Breast epithelium (tissue), 3 donors: ENCODE measurements at regions not wholly inside any gene's neighbourhood (a gene's known extent, or its start where the extent isn't known, plus 50 kb on each side); places are given as distances from the start of the nearest gene placed in this dataset.

Experiments
- POLR2A ChIP-seq: fragments of 450-650 bp; IDR thresholded peaks from one replicate; pipeline ENCODE4 v1.6.1; 2016; ENCODE audit warnings: antibody characterized with exemption, mild to moderate bottlenecking, moderate library complexity
- TF ChIP-seq, protein P1 (sequence below), 3 donors: fragments of 450-650 bp; IDR thresholded peaks; one replicate each; pipeline ENCODE4 v1.5.1; 2016 to 2017; ENCODE audit warnings: antibody characterized with exemption in 3 of 3, mild to moderate bottlenecking in 3 of 3, moderate library complexity in 3 of 3

DNA sequence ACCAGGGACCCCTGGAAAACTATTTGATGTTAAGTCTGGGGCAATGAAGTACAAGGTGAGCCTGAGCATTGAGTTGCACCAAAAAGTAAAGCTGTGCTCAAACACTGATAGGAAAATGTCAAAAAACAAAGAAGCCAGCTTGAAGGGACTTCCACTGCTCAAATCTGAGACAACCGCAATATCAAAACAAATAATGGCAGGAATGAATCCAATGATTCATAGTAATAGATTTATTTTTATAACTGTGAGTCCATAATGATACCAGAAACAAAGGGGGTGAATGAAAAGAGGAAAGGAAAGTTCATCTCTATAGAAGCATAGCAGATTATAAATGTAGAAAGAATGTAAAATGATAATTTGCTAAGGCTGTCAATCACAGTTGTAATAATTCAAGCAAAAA lies 237.3 kb upstream of the ZBTB20 start:
- TF ChIP-seq, protein P1, sequence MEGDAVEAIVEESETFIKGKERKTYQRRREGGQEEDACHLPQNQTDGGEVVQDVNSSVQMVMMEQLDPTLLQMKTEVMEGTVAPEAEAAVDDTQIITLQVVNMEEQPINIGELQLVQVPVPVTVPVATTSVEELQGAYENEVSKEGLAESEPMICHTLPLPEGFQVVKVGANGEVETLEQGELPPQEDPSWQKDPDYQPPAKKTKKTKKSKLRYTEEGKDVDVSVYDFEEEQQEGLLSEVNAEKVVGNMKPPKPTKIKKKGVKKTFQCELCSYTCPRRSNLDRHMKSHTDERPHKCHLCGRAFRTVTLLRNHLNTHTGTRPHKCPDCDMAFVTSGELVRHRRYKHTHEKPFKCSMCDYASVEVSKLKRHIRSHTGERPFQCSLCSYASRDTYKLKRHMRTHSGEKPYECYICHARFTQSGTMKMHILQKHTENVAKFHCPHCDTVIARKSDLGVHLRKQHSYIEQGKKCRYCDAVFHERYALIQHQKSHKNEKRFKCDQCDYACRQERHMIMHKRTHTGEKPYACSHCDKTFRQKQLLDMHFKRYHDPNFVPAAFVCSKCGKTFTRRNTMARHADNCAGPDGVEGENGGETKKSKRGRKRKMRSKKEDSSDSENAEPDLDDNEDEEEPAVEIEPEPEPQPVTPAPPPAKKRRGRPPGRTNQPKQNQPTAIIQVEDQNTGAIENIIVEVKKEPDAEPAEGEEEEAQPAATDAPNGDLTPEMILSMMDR (IDR thresholded peaks at IDR 0.05) = no peak
- no peak for TF ChIP-seq POLR2A
